ENCODE measurements at regions not wholly inside any gene's neighbourhood (a gene's known extent, or its start where the extent isn't known, plus 50 kb on each side); places are given as distances from the start of the nearest gene placed in this dataset.

GRCh38 chr7:155939350-155939749, 127.1 kb upstream of the SHH start:
- TF ChIP-seq CTCF (IDR thresholded peaks at IDR 0.05) (no peak), POLR2AphosphoS5 (IDR thresholded peaks at IDR 0.05) (no peak), POLR2A (IDR thresholded peaks at IDR 0.05) (no peak)
